ENCODE measurements at regions not wholly inside any gene's neighbourhood (a gene's known extent, or its start where the extent isn't known, plus 50 kb on each side); places are given as distances from the start of the nearest gene placed in this dataset.

DNA sequence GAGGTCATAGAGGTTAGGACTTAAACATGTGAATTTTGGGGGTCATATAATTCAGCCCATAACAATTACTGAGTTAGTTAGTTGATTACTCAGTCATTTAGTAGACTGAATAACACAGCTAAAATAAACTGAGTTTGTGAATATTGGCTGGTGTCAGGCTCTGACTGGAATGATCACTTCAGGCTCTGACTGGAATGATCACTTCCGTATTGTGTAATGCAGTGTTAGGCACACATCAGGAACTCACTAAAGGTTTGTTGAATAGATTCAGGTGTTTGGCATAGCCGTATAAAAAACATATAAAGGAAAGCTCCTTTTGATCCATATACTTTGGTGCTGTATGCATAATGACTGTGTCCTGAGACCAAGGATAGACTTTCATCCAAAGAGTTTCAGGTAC, 610.5 kb downstream of the INSC start:
- Histone ChIP-seq H3K27me3 (no peaks in the 10 kb centered on the region), H3K27ac (peak overlapping the region in 1 of 4 donors; percentile 24), H3K36me3 (no peaks in the 10 kb centered on the region), H3K4me1 (no peaks in the 10 kb centered on the region), H3K4me3 (no peak overlapping the region), H3K9me3 (no peaks in the 10 kb centered on the region)
- TF ChIP-seq CTCF (IDR thresholded peaks at IDR 0.05) (no peak), POLR2A (IDR thresholded peaks at IDR 0.05) (no peak)
- DNase-seq: no peak

- TF ChIP-seq CTCF (IDR thresholded peaks at IDR 0.05) (no peak), POLR2A (IDR thresholded peaks at IDR 0.05) (no peak)
- no peaks in the 10 kb centered on the region for H3K27me3 ChIP-seq
- no peaks in the 10 kb centered on the region for H3K9me3 ChIP-seq
- H3K27ac ChIP-seq: peak overlapping the region in 1 of 4 donors; percentile 3
- H3K4me1 ChIP-seq: no peaks in the 10 kb centered on the region
- no peak for DNase-seq
- no peak overlapping the region for H3K4me3 ChIP-seq
- H3K36me3 ChIP-seq: no peaks in the 10 kb centered on the region
Observed at GRCh38 chr11:15726221-15726746, 611.6 kb downstream of the INSC start.

- no peaks in the 10 kb centered on the region for H3K4me1 ChIP-seq
- H3K36me3 ChIP-seq: no peaks in the 10 kb centered on the region
- no peak for TF ChIP-seq POLR2A (IDR thresholded peaks at IDR 0.05)
- no peak for TF ChIP-seq CTCF (IDR thresholded peaks at IDR 0.05)
- no peak overlapping the region for H3K4me3 ChIP-seq
- no peaks in the 10 kb centered on the region for H3K9me3 ChIP-seq
- H3K27ac ChIP-seq: peak overlapping the region in 1 of 4 donors; percentile 3
- DNase-seq: no peak
- H3K27me3 ChIP-seq: no peaks in the 10 kb centered on the region
Observed at GRCh38 chr11:15726893-15727519, 612.3 kb downstream of the INSC start.

GRCh38 chr11:15727520-15727914, 612.8 kb downstream of the INSC start:
- no peak for DNase-seq
- H3K4me1 ChIP-seq: no peaks in the 10 kb centered on the region
- no peak overlapping the region for H3K4me3 ChIP-seq
- no peaks in the 10 kb centered on the region for H3K36me3 ChIP-seq
- H3K27me3 ChIP-seq: no peaks in the 10 kb centered on the region
- no peaks in the 10 kb centered on the region for H3K9me3 ChIP-seq
- TF ChIP-seq CTCF (IDR thresholded peaks at IDR 0.05) (no peak), POLR2A (IDR thresholded peaks at IDR 0.05) (no peak)
- H3K27ac ChIP-seq: no peak overlapping the region

DNA sequence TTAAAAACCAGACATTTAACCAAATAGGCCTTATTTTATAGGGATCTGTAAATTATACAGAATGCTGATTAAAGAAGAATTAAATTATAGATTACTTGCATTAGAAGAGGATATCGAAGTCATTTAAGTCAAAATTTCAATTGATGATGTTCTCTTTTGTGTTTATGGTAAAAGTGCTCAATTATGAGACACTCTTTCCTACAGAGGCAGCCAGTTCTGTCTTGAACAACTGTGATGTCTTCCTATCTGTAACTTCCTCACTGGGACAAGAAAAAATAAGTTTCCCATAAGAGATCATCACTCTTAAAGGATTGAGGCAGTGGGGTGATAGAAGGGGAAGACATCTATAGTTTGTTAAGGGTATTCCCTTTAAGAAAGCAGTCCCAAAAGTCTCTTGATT, 613.5 kb downstream of the INSC start:
- Histone ChIP-seq H3K36me3 (no peaks in the 10 kb centered on the region), H3K27me3 (no peaks in the 10 kb centered on the region)
- TF ChIP-seq CTCF (IDR thresholded peaks at IDR 0.05) (no peak), POLR2A (IDR thresholded peaks at IDR 0.05) (no peak)

More for the DNA sequence above, 613.5 kb downstream of the INSC start:
- no peaks in the 10 kb centered on the region for H3K4me1 ChIP-seq
- H3K27ac ChIP-seq: no peak overlapping the region
- no peak for DNase-seq
- no peaks in the 10 kb centered on the region for H3K9me3 ChIP-seq
- H3K4me3 ChIP-seq: no peak overlapping the region
